GM12874 (cell line): ENCODE measurements at regions not wholly inside any gene's neighbourhood (a gene's known extent, or its start where the extent isn't known, plus 50 kb on each side); places are given as distances from the start of the nearest gene placed in this dataset.

Source experiments
- CTCF ChIP-seq: IDR thresholded peaks from 2 replicates; pipeline ENCODE4 v1.5.1; 2011; ENCODE audit warnings: low read depth, mild to moderate bottlenecking, control low read depth, low read length, moderate library complexity; ENCODE audit not compliant: insufficient read depth

GRCh38 chr2:173652767-173653431, 298.2 kb downstream of the CDCA7 start:
- no peak for TF ChIP-seq CTCF

- no peak for TF ChIP-seq CTCF
These were observed 298.7 kb downstream of the CDCA7 start for GRCh38 chr2:173653432-173653805.

GRCh38 chr2:173654161-173654895, 299.7 kb downstream of the CDCA7 start:
- no peak for TF ChIP-seq CTCF

GRCh38 chr2:173654896-173655265, 300.2 kb downstream of the CDCA7 start:
- TF ChIP-seq CTCF, result no peak

GRCh38 chr2:173656086-173656485, 301.4 kb downstream of the CDCA7 start:
- TF ChIP-seq CTCF, result no peak

- TF ChIP-seq CTCF, result no peak
These were observed 303.5 kb downstream of the CDCA7 start for GRCh38 chr2:173657996-173658717.

GRCh38 chr2:173658946-173659371, 304.3 kb downstream of the CDCA7 start:
- no peak for TF ChIP-seq CTCF
